ENCODE measurements at regions not wholly inside any gene's neighbourhood (a gene's known extent, or its start where the extent isn't known, plus 50 kb on each side); places are given as distances from the start of the nearest gene placed in this dataset.

DNA sequence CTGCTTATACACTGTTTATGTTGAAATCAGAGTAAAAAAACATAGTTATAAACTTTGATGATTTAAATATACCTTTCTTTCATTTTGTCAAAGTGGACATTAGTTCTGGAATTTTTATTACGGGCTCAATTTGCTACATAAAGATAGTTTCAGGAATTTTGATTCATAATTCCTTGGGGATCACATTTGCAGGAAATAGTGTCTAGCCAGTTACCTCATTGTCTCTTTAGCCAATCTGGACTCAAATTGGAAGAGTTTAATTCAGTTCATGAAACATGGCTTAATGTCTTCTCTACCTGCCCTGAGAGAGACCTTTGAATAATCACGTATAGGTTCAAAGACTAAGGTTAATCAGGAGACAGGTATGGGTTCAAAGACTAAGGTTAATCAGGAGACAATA is 262.6 kb downstream of the HGF start:
- no peak overlapping the region for H3K4me3 ChIP-seq (replicated peaks; ENCODE audit: low read depth, low read length)
- no peak for DNase-seq (ENCODE audit: extremely low read depth, low read depth)
- TF ChIP-seq, protein P1, sequence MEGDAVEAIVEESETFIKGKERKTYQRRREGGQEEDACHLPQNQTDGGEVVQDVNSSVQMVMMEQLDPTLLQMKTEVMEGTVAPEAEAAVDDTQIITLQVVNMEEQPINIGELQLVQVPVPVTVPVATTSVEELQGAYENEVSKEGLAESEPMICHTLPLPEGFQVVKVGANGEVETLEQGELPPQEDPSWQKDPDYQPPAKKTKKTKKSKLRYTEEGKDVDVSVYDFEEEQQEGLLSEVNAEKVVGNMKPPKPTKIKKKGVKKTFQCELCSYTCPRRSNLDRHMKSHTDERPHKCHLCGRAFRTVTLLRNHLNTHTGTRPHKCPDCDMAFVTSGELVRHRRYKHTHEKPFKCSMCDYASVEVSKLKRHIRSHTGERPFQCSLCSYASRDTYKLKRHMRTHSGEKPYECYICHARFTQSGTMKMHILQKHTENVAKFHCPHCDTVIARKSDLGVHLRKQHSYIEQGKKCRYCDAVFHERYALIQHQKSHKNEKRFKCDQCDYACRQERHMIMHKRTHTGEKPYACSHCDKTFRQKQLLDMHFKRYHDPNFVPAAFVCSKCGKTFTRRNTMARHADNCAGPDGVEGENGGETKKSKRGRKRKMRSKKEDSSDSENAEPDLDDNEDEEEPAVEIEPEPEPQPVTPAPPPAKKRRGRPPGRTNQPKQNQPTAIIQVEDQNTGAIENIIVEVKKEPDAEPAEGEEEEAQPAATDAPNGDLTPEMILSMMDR (IDR thresholded peaks at IDR 0.05; ENCODE audit: low read depth, low read length, missing control alignments) = no peak

DNA sequence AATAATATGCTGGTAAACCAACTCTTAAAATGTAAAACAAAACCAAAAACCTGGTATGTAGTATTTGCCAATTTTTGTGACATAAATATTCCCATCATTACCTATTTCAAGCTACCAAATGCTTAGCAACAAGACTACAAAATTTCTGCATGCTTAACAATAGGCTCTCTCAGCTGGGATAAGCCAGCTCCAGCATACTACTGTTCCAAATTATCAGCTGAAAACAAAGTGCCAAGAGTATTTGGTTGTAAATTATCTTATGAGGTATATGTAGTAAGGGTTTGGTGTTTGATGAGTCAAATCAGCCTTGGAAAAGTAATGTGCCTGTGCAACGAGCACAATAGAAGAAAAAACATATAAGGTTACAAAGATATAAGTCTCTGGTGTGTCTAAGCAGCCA is 263.2 kb downstream of the HGF start:
- no peak for DNase-seq (ENCODE audit: extremely low read depth, low read depth)
- no peak overlapping the region for H3K4me3 ChIP-seq (replicated peaks; ENCODE audit: low read depth, low read length)
- TF ChIP-seq, protein P1 (IDR thresholded peaks at IDR 0.05; ENCODE audit: low read depth, low read length, missing control alignments) = no peak

DNA sequence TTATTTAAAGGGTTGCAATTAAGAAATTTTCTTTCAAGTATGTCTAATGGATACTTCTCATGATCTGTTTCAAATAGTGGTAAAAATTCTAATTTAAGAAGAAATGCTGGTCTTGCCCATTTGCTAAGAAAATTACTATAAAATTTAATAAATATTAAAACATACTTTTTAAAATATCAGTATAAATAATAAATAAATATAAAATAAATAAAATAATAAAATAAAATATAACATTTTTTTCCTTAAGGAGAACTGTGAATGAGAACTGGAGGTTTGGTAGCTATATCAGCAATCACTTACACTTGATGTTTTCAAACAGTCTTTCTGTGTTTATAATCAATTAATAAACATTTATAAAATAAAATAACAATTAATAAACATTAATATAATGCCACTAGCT is 266.1 kb downstream of the HGF start:
- H3K4me3 ChIP-seq (replicated peaks; ENCODE audit: low read depth, low read length) = no peak overlapping the region
- DNase-seq (ENCODE audit: extremely low read depth, low read depth) = no peak
- TF ChIP-seq, protein P1 (IDR thresholded peaks at IDR 0.05; ENCODE audit: low read depth, low read length, missing control alignments) = no peak

DNA sequence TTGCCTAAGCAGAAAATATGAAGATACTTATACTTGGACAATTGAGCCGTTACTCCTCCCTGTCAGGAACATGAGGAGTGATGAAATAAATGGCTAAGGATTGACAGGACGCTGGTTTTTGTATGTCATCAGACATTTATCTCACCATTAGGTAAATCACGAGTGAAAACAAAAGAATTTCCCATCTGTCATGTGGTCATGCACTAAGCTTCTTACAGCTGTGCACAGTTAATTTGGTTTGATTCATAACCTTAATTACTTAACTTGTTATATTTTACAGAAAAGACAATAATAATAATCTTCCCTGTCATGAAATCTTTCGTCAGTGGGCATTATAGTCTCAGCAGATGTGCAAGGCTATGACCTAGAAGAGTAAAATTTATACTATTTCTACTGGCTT is 266.5 kb downstream of the HGF start:
- DNase-seq (ENCODE audit: extremely low read depth, low read depth) = no peak
- TF ChIP-seq, protein P1 (IDR thresholded peaks at IDR 0.05; ENCODE audit: low read depth, low read length, missing control alignments) = no peak
- no peak overlapping the region for H3K4me3 ChIP-seq (replicated peaks; ENCODE audit: low read depth, low read length)

DNA sequence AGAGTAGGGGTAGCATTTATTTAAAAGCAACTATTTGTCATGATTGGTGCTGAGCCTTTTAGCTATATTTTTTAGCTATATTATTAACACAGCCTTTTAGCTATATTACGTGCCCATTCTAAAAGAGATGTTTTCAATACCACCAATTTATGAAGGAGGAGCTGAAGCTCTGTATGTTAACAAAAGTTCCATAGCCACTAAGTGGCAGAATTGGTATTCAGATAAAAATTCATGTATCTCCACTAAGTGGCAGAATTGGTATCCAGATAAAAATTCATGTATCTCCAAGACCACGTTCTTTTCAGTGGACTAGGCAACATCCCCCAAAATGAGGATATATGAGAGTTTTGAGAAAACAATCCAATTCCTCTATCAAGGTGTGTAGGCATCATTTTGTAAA is 268.6 kb downstream of the HGF start:
- DNase-seq (ENCODE audit: extremely low read depth, low read depth) = peak; percentile 49
- H3K4me3 ChIP-seq (replicated peaks; ENCODE audit: low read depth, low read length) = no peak overlapping the region
- TF ChIP-seq, protein P1 (IDR thresholded peaks at IDR 0.05; ENCODE audit: low read depth, low read length, missing control alignments) = peak; percentile 20

DNA sequence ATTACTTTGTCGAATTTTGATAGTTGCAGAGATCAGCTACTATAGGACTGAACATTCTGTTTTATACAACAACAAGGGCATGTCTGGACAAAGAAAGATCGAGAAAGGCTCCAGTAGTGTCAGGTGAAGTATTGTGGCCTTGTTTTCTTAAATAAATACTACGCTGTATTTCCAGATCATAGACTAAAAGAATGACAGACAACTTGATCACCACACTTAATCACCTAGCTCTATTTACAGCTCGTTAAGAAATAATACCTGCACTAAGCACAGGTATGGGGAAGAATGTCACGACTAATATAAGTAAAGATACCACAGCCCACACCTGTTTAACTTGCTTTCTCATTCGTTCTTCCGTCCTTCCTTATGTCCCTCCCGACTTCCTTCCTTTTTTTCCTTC is 269.2 kb downstream of the HGF start:
- TF ChIP-seq, protein P1 (IDR thresholded peaks at IDR 0.05; ENCODE audit: low read depth, low read length, missing control alignments) = no peak
- no peak for DNase-seq (ENCODE audit: extremely low read depth, low read depth)
- no peak overlapping the region for H3K4me3 ChIP-seq (replicated peaks; ENCODE audit: low read depth, low read length)

Data from HFF-Myc (cell line).